GM10266 (cell line): ENCODE measurements at regions not wholly inside any gene's neighbourhood (a gene's known extent, or its start where the extent isn't known, plus 50 kb on each side); places are given as distances from the start of the nearest gene placed in this dataset.

Experiments used
- DNase-seq: peaks from one replicate; pipeline ENCODE4 v3.0.0; 2012; ENCODE audit errors: extremely low spot score
- CTCF ChIP-seq: IDR thresholded peaks from 2 replicates; pipeline ENCODE4 v1.5.1; 2012; ENCODE audit warnings: mild to moderate bottlenecking, low read depth; ENCODE audit not compliant: control insufficient read depth, insufficient read depth; ENCODE audit errors: missing control alignments

- no peak for TF ChIP-seq CTCF
- DNase-seq = no peak
Observed at GRCh38 chr16:65455761-65456160, 333.9 kb upstream of the CDH11 start.

- DNase-seq = no peak
- TF ChIP-seq CTCF = no peak
Observed at GRCh38 chr16:65453646-65454045, 331.8 kb upstream of the CDH11 start.

GRCh38 chr16:65449526-65449925, 327.7 kb upstream of the CDH11 start:
- no peak for TF ChIP-seq CTCF
- no peak for DNase-seq

- TF ChIP-seq CTCF = no peak
Observed at GRCh38 chr16:65446427-65446826, 324.6 kb upstream of the CDH11 start.

GRCh38 chr16:65445313-65446260, 323.7 kb upstream of the CDH11 start:
- DNase-seq = no peak
- no peak for TF ChIP-seq CTCF

More at GRCh38 chr16:65446427-65446826, 324.6 kb upstream of the CDH11 start:
- DNase-seq = no peak

- DNase-seq = no peak
- TF ChIP-seq CTCF = no peak
Observed at GRCh38 chr16:65441501-65441900, 319.6 kb upstream of the CDH11 start.

- no peak for DNase-seq
- TF ChIP-seq CTCF = no peak
Observed at GRCh38 chr16:65429504-65430181, 307.8 kb upstream of the CDH11 start.
